ENCODE measurements at regions not wholly inside any gene's neighbourhood (a gene's known extent, or its start where the extent isn't known, plus 50 kb on each side); places are given as distances from the start of the nearest gene placed in this dataset.
"Not testable (repeated sequence)": the region's sequence is repeated elsewhere in the genome, so short reads cannot be mapped to it uniquely, and the experiment has no call there.

DNA sequence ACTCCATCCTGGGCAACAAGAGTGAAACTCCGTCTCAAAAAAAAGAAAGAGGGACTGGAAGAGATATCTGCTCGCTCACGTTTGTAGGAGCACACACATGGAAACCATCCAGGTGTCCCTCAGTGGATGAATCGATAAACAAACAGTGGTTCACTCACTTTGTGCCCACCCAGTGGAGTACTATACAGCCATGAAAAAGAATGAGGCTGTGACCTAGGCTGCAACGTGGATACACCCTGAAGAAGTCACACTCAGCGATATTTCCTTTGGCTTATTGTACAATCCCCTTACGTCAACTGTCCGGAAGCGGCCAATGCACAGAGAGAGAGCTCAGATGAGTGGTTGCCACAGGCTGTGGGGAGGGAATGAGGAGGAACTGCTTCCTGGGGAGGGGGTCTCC lies 82.3 kb upstream of the PPP2R3B start:
- no peaks in the 10 kb centered on the region for H3K36me3 ChIP-seq (ENCODE audit: control insufficient read depth, low read length)
- no peaks in the 10 kb centered on the region for H3K79me2 ChIP-seq (ENCODE audit: control insufficient read depth, low read length)
- H3K27me3 ChIP-seq (ENCODE audit: control insufficient read depth, low read length): no peaks in the 10 kb centered on the region
- H3K9me2 ChIP-seq (replicated peaks; ENCODE audit: control insufficient read depth, low read length): no peaks in the 10 kb centered on the region
- H3K27ac ChIP-seq (ENCODE audit: low read depth, low read length): no peak overlapping the region
- H3K4me1 ChIP-seq (ENCODE audit: control insufficient read depth, low read length): no peaks in the 10 kb centered on the region
- no peak for TF ChIP-seq EZH2phosphoT487 (IDR thresholded peaks at IDR 0.05; ENCODE audit: borderline replicate concordance, low read length)
- TF ChIP-seq, protein P1, sequence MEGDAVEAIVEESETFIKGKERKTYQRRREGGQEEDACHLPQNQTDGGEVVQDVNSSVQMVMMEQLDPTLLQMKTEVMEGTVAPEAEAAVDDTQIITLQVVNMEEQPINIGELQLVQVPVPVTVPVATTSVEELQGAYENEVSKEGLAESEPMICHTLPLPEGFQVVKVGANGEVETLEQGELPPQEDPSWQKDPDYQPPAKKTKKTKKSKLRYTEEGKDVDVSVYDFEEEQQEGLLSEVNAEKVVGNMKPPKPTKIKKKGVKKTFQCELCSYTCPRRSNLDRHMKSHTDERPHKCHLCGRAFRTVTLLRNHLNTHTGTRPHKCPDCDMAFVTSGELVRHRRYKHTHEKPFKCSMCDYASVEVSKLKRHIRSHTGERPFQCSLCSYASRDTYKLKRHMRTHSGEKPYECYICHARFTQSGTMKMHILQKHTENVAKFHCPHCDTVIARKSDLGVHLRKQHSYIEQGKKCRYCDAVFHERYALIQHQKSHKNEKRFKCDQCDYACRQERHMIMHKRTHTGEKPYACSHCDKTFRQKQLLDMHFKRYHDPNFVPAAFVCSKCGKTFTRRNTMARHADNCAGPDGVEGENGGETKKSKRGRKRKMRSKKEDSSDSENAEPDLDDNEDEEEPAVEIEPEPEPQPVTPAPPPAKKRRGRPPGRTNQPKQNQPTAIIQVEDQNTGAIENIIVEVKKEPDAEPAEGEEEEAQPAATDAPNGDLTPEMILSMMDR (IDR thresholded peaks at IDR 0.05; ENCODE audit: low read depth, low read length, poor library complexity, severe bottlenecking): no peak
- no peak overlapping the region for H3K4me3 ChIP-seq (ENCODE audit: low read length)
- H4K20me1 ChIP-seq (ENCODE audit: control insufficient read depth, insufficient read depth, low read depth, low read length): no peaks in the 10 kb centered on the region
- H3K4me2 ChIP-seq (ENCODE audit: low read length): no peak overlapping the region
- no peaks in the 10 kb centered on the region for H3F3A ChIP-seq (ENCODE audit: control insufficient read depth, insufficient read depth)
- H3K9me3 ChIP-seq (ENCODE audit: control insufficient read depth, insufficient read depth, low read length): no peaks in the 10 kb centered on the region

DNA sequence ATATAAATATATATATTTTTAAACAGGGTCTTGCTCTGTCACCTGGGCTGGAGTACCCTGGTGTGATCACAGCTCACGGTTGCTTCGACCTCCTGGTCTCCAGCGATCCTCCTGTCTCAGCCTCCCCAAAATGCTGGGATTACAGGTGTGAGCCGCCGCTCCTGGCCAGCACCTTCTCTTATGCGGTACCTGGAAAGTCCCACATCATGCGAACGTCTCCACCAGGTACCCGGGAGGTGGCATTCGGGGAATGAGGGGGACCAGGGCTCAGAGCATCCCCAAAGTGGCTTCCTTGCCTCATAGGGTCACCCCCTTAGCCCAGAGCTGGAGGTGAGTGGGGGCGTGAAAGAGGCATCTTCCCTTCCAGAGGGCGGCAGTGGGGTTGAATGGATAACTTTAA lies 84.0 kb upstream of the PPP2R3B start:
- Histone ChIP-seq H3K4me2 (ENCODE audit: low read length) (no peak overlapping the region), H3K4me1 (ENCODE audit: control insufficient read depth, low read length) (no peaks in the 10 kb centered on the region), H3K27me3 (ENCODE audit: control insufficient read depth, low read length) (no peaks in the 10 kb centered on the region), H3K4me3 (ENCODE audit: low read length) (no peak overlapping the region), H3K9me3 (ENCODE audit: control insufficient read depth, insufficient read depth, low read length) (no peaks in the 10 kb centered on the region), H3F3A (ENCODE audit: control insufficient read depth, insufficient read depth) (no peaks in the 10 kb centered on the region), H3K27ac (ENCODE audit: low read depth, low read length) (no peak overlapping the region), H3K36me3 (ENCODE audit: control insufficient read depth, low read length) (no peaks in the 10 kb centered on the region), H3K9me2 (replicated peaks; ENCODE audit: control insufficient read depth, low read length) (no peaks in the 10 kb centered on the region), H4K20me1 (ENCODE audit: control insufficient read depth, insufficient read depth, low read depth, low read length) (no peaks in the 10 kb centered on the region), H3K79me2 (ENCODE audit: control insufficient read depth, low read length) (no peaks in the 10 kb centered on the region)
- TF ChIP-seq EZH2phosphoT487 (IDR thresholded peaks at IDR 0.05; ENCODE audit: borderline replicate concordance, low read length): no peak
- TF ChIP-seq, protein P1 (IDR thresholded peaks at IDR 0.05; ENCODE audit: low read depth, low read length, poor library complexity, severe bottlenecking): no peak

DNA sequence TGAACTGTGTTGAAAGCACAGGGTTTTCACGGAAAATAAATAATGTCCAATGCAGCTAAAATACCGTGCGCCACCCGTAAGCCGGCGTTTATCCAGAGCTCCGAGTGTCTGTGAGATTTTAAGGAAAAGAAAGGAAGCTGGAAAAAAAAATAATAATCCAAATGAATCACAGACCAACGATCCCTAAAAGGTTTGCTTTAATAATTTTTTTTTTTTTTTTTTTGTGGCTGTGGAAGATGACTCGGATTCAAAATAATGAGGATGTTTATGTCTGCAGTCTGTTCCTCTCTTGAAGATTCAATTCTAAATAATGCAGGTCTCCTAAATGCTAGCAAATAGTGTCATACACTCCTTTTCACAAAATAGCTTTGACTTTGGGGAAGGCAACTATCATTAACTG lies 84.6 kb upstream of the PPP2R3B start:
- H3K79me2 ChIP-seq (ENCODE audit: control insufficient read depth, low read length): no peaks in the 10 kb centered on the region
- no peaks in the 10 kb centered on the region for H3K9me3 ChIP-seq (ENCODE audit: control insufficient read depth, insufficient read depth, low read length)
- no peak overlapping the region for H3K27ac ChIP-seq (ENCODE audit: low read depth, low read length)
- H3K27me3 ChIP-seq (ENCODE audit: control insufficient read depth, low read length): no peaks in the 10 kb centered on the region
- TF ChIP-seq EZH2phosphoT487 (IDR thresholded peaks at IDR 0.05; ENCODE audit: borderline replicate concordance, low read length): no peak
- TF ChIP-seq, protein P1 (IDR thresholded peaks at IDR 0.05; ENCODE audit: low read depth, low read length, poor library complexity, severe bottlenecking): no peak
- no peaks in the 10 kb centered on the region for H4K20me1 ChIP-seq (ENCODE audit: control insufficient read depth, insufficient read depth, low read depth, low read length)
- no peak overlapping the region for H3K4me3 ChIP-seq (ENCODE audit: low read length)
- H3K9me2 ChIP-seq (replicated peaks; ENCODE audit: control insufficient read depth, low read length): no peaks in the 10 kb centered on the region
- no peaks in the 10 kb centered on the region for H3K36me3 ChIP-seq (ENCODE audit: control insufficient read depth, low read length)
- no peak overlapping the region for H3K4me2 ChIP-seq (ENCODE audit: low read length)
- no peaks in the 10 kb centered on the region for H3F3A ChIP-seq (ENCODE audit: control insufficient read depth, insufficient read depth)
- H3K4me1 ChIP-seq (ENCODE audit: control insufficient read depth, low read length): no peaks in the 10 kb centered on the region

DNA sequence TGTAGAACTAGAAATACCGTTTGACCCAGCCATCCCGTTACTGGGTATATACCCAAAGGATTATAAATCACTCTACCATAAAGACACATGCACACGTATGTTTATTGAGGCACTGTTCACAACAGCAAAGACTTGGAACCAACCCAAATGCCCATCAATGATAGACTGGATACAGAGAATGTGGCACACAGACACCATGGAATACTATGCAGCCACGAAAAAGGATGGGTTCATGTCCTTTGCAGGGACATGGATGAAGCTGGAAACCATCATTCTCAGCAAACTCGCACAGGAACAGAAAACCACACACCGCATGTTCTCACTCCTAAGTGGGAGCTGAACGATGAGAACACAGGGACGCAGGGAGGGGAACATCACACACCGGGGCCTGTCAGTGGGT lies 85.6 kb upstream of the PPP2R3B start:
- not testable (repeated sequence) for H4K20me1 ChIP-seq (ENCODE audit: control insufficient read depth, insufficient read depth, low read depth, low read length); H3K27ac ChIP-seq (ENCODE audit: low read depth, low read length); H3K9me3 ChIP-seq (ENCODE audit: control insufficient read depth, insufficient read depth, low read length); H3K36me3 ChIP-seq (ENCODE audit: control insufficient read depth, low read length); H3K4me2 ChIP-seq (ENCODE audit: low read length); H3K79me2 ChIP-seq (ENCODE audit: control insufficient read depth, low read length); H3K4me1 ChIP-seq (ENCODE audit: control insufficient read depth, low read length); H3F3A ChIP-seq (ENCODE audit: control insufficient read depth, insufficient read depth); H3K9me2 ChIP-seq (replicated peaks; ENCODE audit: control insufficient read depth, low read length); H3K27me3 ChIP-seq (ENCODE audit: control insufficient read depth, low read length); H3K4me3 ChIP-seq (ENCODE audit: low read length)
